GM10266 (cell line): ENCODE measurements at regions not wholly inside any gene's neighbourhood (a gene's known extent, or its start where the extent isn't known, plus 50 kb on each side); places are given as distances from the start of the nearest gene placed in this dataset.

Source experiments
- DNase-seq: peaks from one replicate; pipeline ENCODE4 v3.0.0; 2012; ENCODE audit errors: extremely low spot score
- CTCF ChIP-seq: IDR thresholded peaks from 2 replicates; pipeline ENCODE4 v1.5.1; 2012; ENCODE audit warnings: mild to moderate bottlenecking, low read depth; ENCODE audit not compliant: control insufficient read depth, insufficient read depth; ENCODE audit errors: missing control alignments

GRCh38 chr12:126114441-126114840 is 1049.2 kb downstream of the AACS start:
- no peak for DNase-seq
- TF ChIP-seq CTCF: no peak

GRCh38 chr12:126117502-126117901 is 1052.3 kb downstream of the AACS start:
- DNase-seq: no peak
- no peak for TF ChIP-seq CTCF

- no peak for TF ChIP-seq CTCF
- DNase-seq: no peak
Measured at GRCh38 chr12:126139355-126139754, 1074.1 kb downstream of the AACS start.

GRCh38 chr12:126144603-126145002 is 1079.4 kb downstream of the AACS start:
- no peak for TF ChIP-seq CTCF
- no peak for DNase-seq

GRCh38 chr12:126147321-126147720 is 1082.1 kb downstream of the AACS start:
- TF ChIP-seq CTCF: no peak
- DNase-seq: no peak

- TF ChIP-seq CTCF: no peak
- no peak for DNase-seq
Measured at GRCh38 chr12:126156806-126157574, 1091.8 kb downstream of the AACS start.

GRCh38 chr12:126157575-126157966 is 1092.3 kb downstream of the AACS start:
- TF ChIP-seq CTCF: no peak
- no peak for DNase-seq
